22Rv1 (cell line): ENCODE measurements at regions not wholly inside any gene's neighbourhood (a gene's known extent, or its start where the extent isn't known, plus 50 kb on each side); places are given as distances from the start of the nearest gene placed in this dataset.

Source experiments
- H3K27ac ChIP-seq: fragments of 450-650 bp; 2 replicates; pipeline ENCODE4 v1.5.1; 2017
- ZFX ChIP-seq: fragments of 450-650 bp; IDR thresholded peaks from 2 replicates; pipeline ENCODE4 v1.6.1; 2017; ENCODE audit warnings: antibody characterized with exemption, borderline replicate concordance
- TF ChIP-seq, protein P1 (sequence below): fragments of 450-650 bp; IDR thresholded peaks from 2 replicates; pipeline ENCODE4 v1.5.1; 2017; ENCODE audit warnings: mild to moderate bottlenecking

DNA sequence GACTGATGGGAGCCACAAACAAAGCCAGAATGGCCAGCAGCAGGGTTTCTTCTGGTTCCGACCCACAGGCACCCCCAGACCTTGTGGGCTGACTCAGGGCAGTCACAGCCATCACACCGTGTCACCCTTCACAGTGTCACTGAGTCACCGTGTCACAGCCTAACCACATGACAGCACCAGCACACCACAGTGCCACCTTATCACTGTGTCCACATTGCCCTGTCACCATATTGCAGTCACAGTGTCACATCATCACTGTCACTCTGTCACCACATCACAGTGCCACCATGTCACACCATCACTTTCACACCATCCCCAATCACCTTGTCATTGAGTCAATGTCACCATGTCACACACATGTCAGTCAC is 77.0 kb downstream of the OAT start:
- no peak overlapping the region for H3K27ac ChIP-seq

DNA sequence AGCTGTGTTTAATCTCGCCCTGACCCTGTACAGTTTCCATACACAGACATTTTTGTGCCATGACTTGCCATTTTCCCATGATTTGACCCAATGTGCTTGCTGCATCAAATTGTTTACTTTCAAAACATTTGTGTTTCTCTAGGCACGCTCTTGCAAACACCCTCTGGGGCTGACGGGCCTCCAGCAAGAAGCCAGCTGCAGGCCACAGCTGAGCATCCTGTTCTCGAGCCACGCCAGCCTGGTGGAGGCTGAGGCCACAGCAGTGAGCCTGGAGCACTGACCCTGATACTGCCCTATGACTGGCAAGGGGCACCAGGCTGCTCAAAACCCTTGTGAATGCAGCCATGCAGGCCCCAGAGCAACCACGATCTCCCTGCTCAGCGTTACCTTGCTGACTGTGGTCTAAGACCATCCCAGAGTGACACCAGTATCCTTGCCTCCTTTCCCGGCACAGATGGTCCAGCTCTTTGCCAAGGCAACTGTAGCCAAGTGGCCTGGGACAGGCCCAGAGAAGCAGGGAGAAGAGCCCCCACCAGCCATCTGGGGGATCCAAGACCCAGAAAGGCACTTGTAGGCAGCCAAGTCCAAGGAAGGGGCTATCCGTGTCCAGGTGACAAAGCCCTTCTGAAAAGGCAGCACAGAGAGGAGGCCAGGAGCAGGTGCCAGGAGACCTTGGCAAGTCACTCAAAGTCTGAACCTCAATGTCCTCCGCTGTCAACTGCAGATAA is 78.5 kb downstream of the OAT start:
- TF ChIP-seq, protein P1, sequence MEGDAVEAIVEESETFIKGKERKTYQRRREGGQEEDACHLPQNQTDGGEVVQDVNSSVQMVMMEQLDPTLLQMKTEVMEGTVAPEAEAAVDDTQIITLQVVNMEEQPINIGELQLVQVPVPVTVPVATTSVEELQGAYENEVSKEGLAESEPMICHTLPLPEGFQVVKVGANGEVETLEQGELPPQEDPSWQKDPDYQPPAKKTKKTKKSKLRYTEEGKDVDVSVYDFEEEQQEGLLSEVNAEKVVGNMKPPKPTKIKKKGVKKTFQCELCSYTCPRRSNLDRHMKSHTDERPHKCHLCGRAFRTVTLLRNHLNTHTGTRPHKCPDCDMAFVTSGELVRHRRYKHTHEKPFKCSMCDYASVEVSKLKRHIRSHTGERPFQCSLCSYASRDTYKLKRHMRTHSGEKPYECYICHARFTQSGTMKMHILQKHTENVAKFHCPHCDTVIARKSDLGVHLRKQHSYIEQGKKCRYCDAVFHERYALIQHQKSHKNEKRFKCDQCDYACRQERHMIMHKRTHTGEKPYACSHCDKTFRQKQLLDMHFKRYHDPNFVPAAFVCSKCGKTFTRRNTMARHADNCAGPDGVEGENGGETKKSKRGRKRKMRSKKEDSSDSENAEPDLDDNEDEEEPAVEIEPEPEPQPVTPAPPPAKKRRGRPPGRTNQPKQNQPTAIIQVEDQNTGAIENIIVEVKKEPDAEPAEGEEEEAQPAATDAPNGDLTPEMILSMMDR: no peak
- no peak for TF ChIP-seq ZFX
- no peak overlapping the region for H3K27ac ChIP-seq

More for the DNA sequence above, 77.0 kb downstream of the OAT start:
- TF ChIP-seq ZFX: no peak
- TF ChIP-seq, protein P1: no peak

GRCh38 chr10:124339119-124340032 is 79.3 kb downstream of the OAT start:
- no peak overlapping the region for H3K27ac ChIP-seq
- TF ChIP-seq, protein P1: no peak
- TF ChIP-seq ZFX: no peak

- H3K27ac ChIP-seq: no peak overlapping the region
- TF ChIP-seq, protein P1: no peak
- no peak for TF ChIP-seq ZFX
Measured at GRCh38 chr10:124338276-124338925, 80.3 kb downstream of the OAT start.

DNA sequence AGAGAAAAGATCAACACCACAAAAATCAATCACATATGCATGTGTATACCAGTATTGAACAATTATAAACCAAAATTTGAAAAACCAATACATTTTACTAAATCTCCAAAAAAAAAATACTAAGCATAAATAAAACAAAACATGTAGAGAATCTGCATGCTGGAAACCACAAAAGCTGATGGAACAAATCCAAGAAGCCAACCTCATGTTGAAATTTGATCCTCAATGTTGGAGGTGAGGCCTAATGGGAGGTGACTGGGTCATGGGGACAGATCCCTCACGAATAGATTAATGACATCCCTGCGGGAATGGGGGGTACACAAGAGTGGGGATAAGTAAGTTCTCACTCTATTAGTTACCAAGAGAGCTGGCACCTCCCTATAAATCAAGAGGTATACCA is 82.5 kb downstream of the OAT start:
- TF ChIP-seq ZFX: no peak
- TF ChIP-seq, protein P1: no peak
- no peak overlapping the region for H3K27ac ChIP-seq

GRCh38 chr10:124333931-124334330 is 84.8 kb downstream of the OAT start:
- H3K27ac ChIP-seq: no peak overlapping the region
- no peak for TF ChIP-seq ZFX
- TF ChIP-seq, protein P1: no peak

GRCh38 chr10:124332426-124332825 is 86.3 kb downstream of the OAT start:
- no peak overlapping the region for H3K27ac ChIP-seq
- TF ChIP-seq, protein P1: no peak
- TF ChIP-seq ZFX: no peak
